ENCODE measurements at regions not wholly inside any gene's neighbourhood (a gene's known extent, or its start where the extent isn't known, plus 50 kb on each side); places are given as distances from the start of the nearest gene placed in this dataset.
A peak's percentile ranks its signal among the peaks of the same experiment; 100 is the strongest.

DNA sequence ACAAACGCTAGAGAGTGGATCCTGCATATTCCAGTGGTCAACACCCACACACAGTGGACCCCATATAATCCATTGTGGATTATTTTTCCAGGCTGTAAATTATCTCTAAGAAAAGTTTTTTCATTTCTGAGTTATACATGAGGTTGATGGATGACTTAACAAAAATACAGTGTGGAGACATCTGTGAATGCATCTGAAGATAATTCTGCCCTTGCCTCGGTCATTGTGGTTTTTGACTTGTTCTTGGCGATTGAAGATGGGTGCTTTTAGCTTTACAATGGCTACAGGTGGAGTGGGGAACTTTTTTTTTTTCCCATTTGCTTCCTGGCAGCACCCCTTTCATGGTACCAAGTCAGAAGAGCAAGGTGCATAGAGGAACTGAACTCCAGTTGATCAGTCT lies 242.7 kb downstream of the MYLK4 start:
- Mint-ChIP-seq H3K4me1 (ENCODE audit: unreplicated experiment) (peaks cover 40% of the 10 kb centered on the region), H3K9me3 (peaks cover 6% of the 10 kb centered on the region), H3K36me3 (peaks cover 3% of the 10 kb centered on the region), H3K27me3 (no peaks in the 10 kb centered on the region), H3K4me3 (no peak overlapping the region), H3K27ac (peak overlapping the region; percentile 17)
- TF ChIP-seq, protein P1, sequence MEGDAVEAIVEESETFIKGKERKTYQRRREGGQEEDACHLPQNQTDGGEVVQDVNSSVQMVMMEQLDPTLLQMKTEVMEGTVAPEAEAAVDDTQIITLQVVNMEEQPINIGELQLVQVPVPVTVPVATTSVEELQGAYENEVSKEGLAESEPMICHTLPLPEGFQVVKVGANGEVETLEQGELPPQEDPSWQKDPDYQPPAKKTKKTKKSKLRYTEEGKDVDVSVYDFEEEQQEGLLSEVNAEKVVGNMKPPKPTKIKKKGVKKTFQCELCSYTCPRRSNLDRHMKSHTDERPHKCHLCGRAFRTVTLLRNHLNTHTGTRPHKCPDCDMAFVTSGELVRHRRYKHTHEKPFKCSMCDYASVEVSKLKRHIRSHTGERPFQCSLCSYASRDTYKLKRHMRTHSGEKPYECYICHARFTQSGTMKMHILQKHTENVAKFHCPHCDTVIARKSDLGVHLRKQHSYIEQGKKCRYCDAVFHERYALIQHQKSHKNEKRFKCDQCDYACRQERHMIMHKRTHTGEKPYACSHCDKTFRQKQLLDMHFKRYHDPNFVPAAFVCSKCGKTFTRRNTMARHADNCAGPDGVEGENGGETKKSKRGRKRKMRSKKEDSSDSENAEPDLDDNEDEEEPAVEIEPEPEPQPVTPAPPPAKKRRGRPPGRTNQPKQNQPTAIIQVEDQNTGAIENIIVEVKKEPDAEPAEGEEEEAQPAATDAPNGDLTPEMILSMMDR (conservative IDR thresholded peaks at IDR 0.05) = no peak
- DNase-seq (ENCODE audit: extremely low spot score, unreplicated experiment) = no peak

DNA sequence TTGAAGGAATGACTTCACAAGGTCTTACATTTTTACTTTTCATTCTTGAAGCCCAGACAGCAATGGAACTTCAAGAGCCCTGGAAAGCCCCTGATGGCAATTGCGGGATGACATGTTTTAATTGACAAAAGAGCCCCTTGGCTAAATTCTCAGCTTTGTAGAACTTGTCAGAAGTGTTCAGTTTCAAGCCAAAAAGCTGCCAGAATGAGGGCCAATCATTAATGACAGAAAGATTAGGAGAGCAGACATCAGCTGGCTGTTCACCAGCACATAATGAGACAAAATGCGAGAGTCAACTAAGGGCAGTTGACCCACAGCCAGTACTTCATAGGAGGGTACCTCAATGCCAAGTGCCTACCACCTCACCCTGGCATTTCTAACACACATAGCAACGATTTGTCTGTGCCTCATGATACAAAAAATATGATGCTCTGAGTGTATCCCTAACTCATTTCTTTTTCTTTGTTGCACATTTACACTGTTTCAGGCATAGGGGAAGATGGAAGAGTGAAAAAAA lies 243.1 kb downstream of the MYLK4 start:
- H3K4me1 Mint-ChIP-seq (ENCODE audit: unreplicated experiment) = peaks cover 44% of the 10 kb centered on the region
- peak overlapping the region; percentile 17 for H3K27ac Mint-ChIP-seq
- no peak for DNase-seq (ENCODE audit: extremely low spot score, unreplicated experiment)
- H3K27me3 Mint-ChIP-seq = no peaks in the 10 kb centered on the region
- TF ChIP-seq, protein P1 (conservative IDR thresholded peaks at IDR 0.05) = no peak
- H3K4me3 Mint-ChIP-seq = no peak overlapping the region
- peaks cover 6% of the 10 kb centered on the region for H3K9me3 Mint-ChIP-seq
- peaks cover 3% of the 10 kb centered on the region for H3K36me3 Mint-ChIP-seq

DNA sequence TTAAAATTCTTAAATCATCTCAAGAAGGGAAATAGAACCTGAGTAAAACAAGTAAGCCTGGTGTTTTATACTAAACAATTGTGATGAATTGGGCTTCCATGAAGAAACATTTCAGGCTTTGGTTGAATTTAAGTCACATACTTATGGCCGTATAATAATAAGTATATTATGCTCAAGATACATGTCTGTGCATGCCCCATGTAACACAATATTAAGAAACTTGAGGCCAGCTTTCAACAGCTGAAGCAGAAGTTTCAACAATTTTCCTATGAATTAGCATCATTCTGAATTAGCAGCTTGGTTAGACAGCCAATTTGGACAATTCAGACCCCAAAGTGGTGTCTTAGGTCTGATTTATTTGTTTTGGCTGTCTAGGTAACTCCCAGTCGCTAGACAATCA lies 243.7 kb downstream of the MYLK4 start:
- Mint-ChIP-seq H3K27me3 (no peaks in the 10 kb centered on the region), H3K36me3 (peaks cover 3% of the 10 kb centered on the region), H3K4me3 (no peak overlapping the region), H3K9me3 (peaks cover 6% of the 10 kb centered on the region), H3K27ac (peak overlapping the region; percentile 17), H3K4me1 (ENCODE audit: unreplicated experiment) (peaks cover 50% of the 10 kb centered on the region)
- TF ChIP-seq, protein P1 (conservative IDR thresholded peaks at IDR 0.05) = no peak
- no peak for DNase-seq (ENCODE audit: extremely low spot score, unreplicated experiment)

DNA sequence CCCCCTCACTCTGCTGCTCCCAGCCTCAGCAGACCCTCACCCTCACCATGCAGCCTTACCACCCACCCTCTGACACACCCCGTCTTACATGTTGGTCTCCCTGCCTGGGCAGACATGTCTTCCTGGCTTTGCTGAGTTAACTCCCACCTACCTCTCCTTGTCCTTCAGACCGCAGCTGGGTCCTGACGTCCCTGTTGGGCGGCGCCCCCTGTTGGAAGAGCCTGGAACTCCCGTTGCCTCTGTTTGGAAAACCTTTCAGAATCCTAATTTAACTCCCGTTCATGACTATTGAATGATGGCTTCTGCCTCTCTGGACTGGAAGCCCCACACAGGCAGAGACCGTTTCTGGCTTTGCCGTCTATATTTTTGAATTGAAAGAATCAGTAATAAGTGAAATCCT lies 245.1 kb downstream of the MYLK4 start:
- Mint-ChIP-seq H3K4me3 (no peak overlapping the region), H3K27me3 (no peaks in the 10 kb centered on the region), H3K27ac (peak overlapping the region; percentile 19), H3K4me1 (ENCODE audit: unreplicated experiment) (peaks cover 45% of the 10 kb centered on the region), H3K36me3 (peaks cover 3% of the 10 kb centered on the region), H3K9me3 (peaks cover 6% of the 10 kb centered on the region)
- DNase-seq (ENCODE audit: extremely low spot score, unreplicated experiment) = peak; percentile 69
- TF ChIP-seq, protein P1 (conservative IDR thresholded peaks at IDR 0.05) = peak; percentile 69

DNA sequence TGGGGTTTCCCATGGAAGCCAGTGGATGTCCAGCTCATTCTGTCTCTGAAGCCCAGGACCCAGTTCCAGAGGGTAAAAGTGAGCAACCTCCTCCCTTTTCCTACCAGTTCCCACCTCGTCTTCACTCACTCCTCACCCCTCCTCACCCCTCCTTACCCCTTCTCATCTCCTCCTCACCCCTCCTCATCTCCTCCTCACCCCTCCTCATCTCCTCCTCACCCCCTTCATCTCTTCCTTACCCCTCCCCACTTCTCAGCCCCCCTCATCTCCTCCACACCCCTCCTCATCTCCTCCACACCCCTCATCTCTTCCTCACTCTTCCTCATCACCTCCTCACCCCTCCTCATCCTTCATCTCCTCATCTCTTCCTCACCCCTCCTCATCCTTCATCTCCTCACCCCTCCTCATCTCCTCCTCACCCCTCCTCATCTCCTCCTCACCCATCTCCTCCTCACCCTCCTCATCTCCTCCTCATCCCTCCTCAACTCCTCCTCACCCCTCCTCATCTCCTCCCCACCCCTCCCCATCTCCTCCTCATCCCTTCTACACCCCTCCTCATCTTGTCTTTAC lies 246.1 kb downstream of the MYLK4 start:
- Mint-ChIP-seq H3K36me3 (peaks cover 3% of the 10 kb centered on the region), H3K27me3 (no peaks in the 10 kb centered on the region), H3K27ac (peak overlapping the region; percentile 44), H3K4me1 (ENCODE audit: unreplicated experiment) (peaks cover 42% of the 10 kb centered on the region), H3K9me3 (peaks cover 6% of the 10 kb centered on the region), H3K4me3 (no peak overlapping the region)
- peak; percentile 2 for DNase-seq (ENCODE audit: extremely low spot score, unreplicated experiment)
- TF ChIP-seq, protein P1 (conservative IDR thresholded peaks at IDR 0.05) = no peak
